CD4-positive, CD25-positive, alpha-beta regulatory T cell (primary cell): ENCODE measurements at regions not wholly inside any gene's neighbourhood (a gene's known extent, or its start where the extent isn't known, plus 50 kb on each side); places are given as distances from the start of the nearest gene placed in this dataset.

Experiments used
- ATAC-seq, 2 donors: fragments of 150-1000 bp; cut with Tn5 transposase; one replicate each; pipeline ENCODE4 v1.10.0; 2021; ENCODE audit warnings: low read depth in 2 of 2, moderate number of reproducible peaks in 2 of 2, moderate library complexity in 1 of 2
- DNase-seq, 3 donors: peaks; one replicate each; pipeline versions ENCODE4 v3.0.0 to v3.0.0-alpha.2; 2012 to 2022; ENCODE audit warnings: mixed read lengths in 1 of 3
- H3K27ac ChIP-seq: one replicate; pipeline ENCODE4 v1.7.0; 2013; ENCODE audit warnings: mild to moderate bottlenecking, low read length; ENCODE audit not compliant: insufficient read depth, poor library complexity, severe bottlenecking
- H3K27me3 ChIP-seq: one replicate; pipeline ENCODE4 v1.7.0; 2013; ENCODE audit warnings: low read length; ENCODE audit not compliant: control insufficient read depth, insufficient read depth
- H3K36me3 ChIP-seq: one replicate; pipeline ENCODE4 v1.7.0; 2013; ENCODE audit warnings: mild to moderate bottlenecking, low read length, moderate library complexity; ENCODE audit not compliant: control insufficient read depth, insufficient read depth
- H3K4me1 ChIP-seq: 2 replicates; pipeline ENCODE4 v1.7.0; 2013; ENCODE audit warnings: mild to moderate bottlenecking, low read length; ENCODE audit not compliant: insufficient read depth, control insufficient read depth, poor library complexity, severe bottlenecking
- H3K4me3 ChIP-seq: one replicate; pipeline ENCODE4 v1.7.0; 2013; ENCODE audit warnings: low read depth, mild to moderate bottlenecking, low read length, moderate library complexity
- H3K9me3 ChIP-seq, 2 experiments: 1 replicate in 1 of 2; 2 replicates in 1 of 2; pipeline ENCODE4 v1.7.0; 2013; ENCODE audit warnings: low read length in 2 of 2, mild to moderate bottlenecking in 1 of 2, moderate library complexity in 1 of 2; ENCODE audit not compliant: control insufficient read depth in 2 of 2
- H3K27ac Mint-ChIP-seq, 3 donors: one replicate each; pipeline ENCODE4 v1.8.0; 2020 to 2022; ENCODE audit warnings: mild to moderate bottlenecking in 3 of 3, mixed read lengths in 3 of 3, moderate library complexity in 2 of 3
- H3K27me3 Mint-ChIP-seq: one replicate; pipeline ENCODE4 v1.8.0; 2022; ENCODE audit warnings: mild to moderate bottlenecking, mixed read lengths
- H3K36me3 Mint-ChIP-seq: one replicate; pipeline ENCODE4 v1.8.0; 2020; ENCODE audit warnings: mixed read lengths
- H3K4me1 Mint-ChIP-seq, 4 donors: one replicate each; pipeline ENCODE4 v1.8.0; 2020 to 2022; ENCODE audit warnings: mixed read lengths in 4 of 4, mild to moderate bottlenecking in 1 of 4
- H3K4me3 Mint-ChIP-seq, 4 donors: one replicate each; pipeline ENCODE4 v1.8.0; 2020 to 2022; ENCODE audit warnings: mild to moderate bottlenecking in 4 of 4, mixed read lengths in 4 of 4, moderate library complexity in 3 of 4
- H3K9me3 Mint-ChIP-seq, 7 donors: one replicate each; pipeline ENCODE4 v1.8.0; 2020 to 2022; ENCODE audit warnings: mixed read lengths in 7 of 7, mild to moderate bottlenecking in 3 of 7, moderate library complexity in 2 of 7

DNA sequence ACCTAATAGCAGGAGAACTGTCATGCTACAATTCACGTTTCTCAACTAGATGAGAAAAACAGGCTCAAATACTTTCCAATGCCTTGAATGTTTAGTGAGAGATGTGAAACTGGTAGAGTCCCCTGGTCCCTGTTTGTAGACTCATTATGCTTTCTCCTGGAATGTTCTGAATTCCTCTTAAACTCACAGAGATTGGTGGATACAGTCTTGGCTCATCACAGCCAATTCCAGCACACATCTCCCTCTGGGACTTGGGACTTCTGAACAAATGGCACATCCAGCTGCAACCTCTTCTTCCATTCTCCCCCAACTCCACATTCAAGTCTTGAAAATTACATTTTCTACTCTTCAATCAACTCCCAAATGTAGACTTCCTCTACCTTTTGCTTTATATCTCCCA is 58.4 kb upstream of the NT5C1B start:
- H3K36me3 Mint-ChIP-seq = peaks cover 27% of the 10 kb centered on the region

GRCh38 chr2:18645315-18645714 is 55.9 kb upstream of the NT5C1B start:
- no peaks in the 10 kb centered on the region for H3K4me1 Mint-ChIP-seq
- H3K27ac Mint-ChIP-seq = no peak overlapping the region

More for the DNA sequence above, 58.4 kb upstream of the NT5C1B start:
- Mint-ChIP-seq H3K4me1 (no peaks in the 10 kb centered on the region), H3K27me3 (no peaks in the 10 kb centered on the region), H3K9me3 (peaks cover 0 to 11% (median 4%) of the 10 kb centered on the region in 7 donors), H3K27ac (no peak overlapping the region), H3K4me3 (no peak overlapping the region)
- no peaks in the 10 kb centered on the region for H3K36me3 ChIP-seq
- H3K4me3 ChIP-seq = no peak overlapping the region
- H3K9me3 ChIP-seq = peaks cover 0 to 3% of the 10 kb centered on the region in 2 experiments
- no peak for DNase-seq
- no peaks in the 10 kb centered on the region for H3K4me1 ChIP-seq
- no peak for ATAC-seq
- H3K27ac ChIP-seq = no peak overlapping the region
- H3K27me3 ChIP-seq = no peaks in the 10 kb centered on the region

DNA sequence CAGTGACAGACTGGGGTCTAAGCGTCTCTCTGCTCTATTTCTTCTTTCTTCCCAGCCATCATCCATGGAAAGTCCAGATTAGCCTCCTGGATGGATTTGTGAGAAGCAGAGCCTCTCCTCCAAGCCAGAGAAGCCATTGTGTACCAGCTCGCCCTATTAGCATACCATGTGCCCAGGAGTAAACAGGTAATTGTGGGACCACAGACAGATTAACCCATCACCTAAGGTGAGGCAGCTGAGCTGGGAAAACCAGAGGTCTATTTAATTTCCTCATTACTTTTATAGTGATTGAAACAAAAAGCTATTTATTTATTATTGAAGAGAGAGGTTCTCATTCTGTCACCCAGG is 54.7 kb upstream of the NT5C1B start:
- Histone ChIP-seq H3K4me3 (no peak overlapping the region), H3K4me1 (no peaks in the 10 kb centered on the region), H3K27me3 (no peaks in the 10 kb centered on the region), H3K27ac (no peak overlapping the region), H3K36me3 (no peaks in the 10 kb centered on the region), H3K9me3 (peaks cover 0 to 3% of the 10 kb centered on the region in 2 experiments)
- peaks cover 29% of the 10 kb centered on the region for H3K36me3 Mint-ChIP-seq
- H3K27ac Mint-ChIP-seq = no peak overlapping the region
- H3K27me3 Mint-ChIP-seq = no peaks in the 10 kb centered on the region
- DNase-seq (no peak), ATAC-seq (no peak)
- peaks cover 0 to 11% (median 4%) of the 10 kb centered on the region in 7 donors for H3K9me3 Mint-ChIP-seq
- H3K4me1 Mint-ChIP-seq = no peaks in the 10 kb centered on the region
- H3K4me3 Mint-ChIP-seq = no peak overlapping the region

More at GRCh38 chr2:18645315-18645714, 55.9 kb upstream of the NT5C1B start:
- ATAC-seq = no peak
- DNase-seq = no peak
- Mint-ChIP-seq H3K36me3 (peaks cover 29% of the 10 kb centered on the region), H3K9me3 (peaks cover 0 to 11% (median 4%) of the 10 kb centered on the region in 7 donors), H3K4me3 (no peak overlapping the region), H3K27me3 (no peaks in the 10 kb centered on the region)
- H3K27me3 ChIP-seq = no peaks in the 10 kb centered on the region
- no peak overlapping the region for H3K27ac ChIP-seq
- no peak overlapping the region for H3K4me3 ChIP-seq
- H3K4me1 ChIP-seq = no peaks in the 10 kb centered on the region
- H3K9me3 ChIP-seq = peaks cover 0 to 3% of the 10 kb centered on the region in 2 experiments
- H3K36me3 ChIP-seq = no peaks in the 10 kb centered on the region

DNA sequence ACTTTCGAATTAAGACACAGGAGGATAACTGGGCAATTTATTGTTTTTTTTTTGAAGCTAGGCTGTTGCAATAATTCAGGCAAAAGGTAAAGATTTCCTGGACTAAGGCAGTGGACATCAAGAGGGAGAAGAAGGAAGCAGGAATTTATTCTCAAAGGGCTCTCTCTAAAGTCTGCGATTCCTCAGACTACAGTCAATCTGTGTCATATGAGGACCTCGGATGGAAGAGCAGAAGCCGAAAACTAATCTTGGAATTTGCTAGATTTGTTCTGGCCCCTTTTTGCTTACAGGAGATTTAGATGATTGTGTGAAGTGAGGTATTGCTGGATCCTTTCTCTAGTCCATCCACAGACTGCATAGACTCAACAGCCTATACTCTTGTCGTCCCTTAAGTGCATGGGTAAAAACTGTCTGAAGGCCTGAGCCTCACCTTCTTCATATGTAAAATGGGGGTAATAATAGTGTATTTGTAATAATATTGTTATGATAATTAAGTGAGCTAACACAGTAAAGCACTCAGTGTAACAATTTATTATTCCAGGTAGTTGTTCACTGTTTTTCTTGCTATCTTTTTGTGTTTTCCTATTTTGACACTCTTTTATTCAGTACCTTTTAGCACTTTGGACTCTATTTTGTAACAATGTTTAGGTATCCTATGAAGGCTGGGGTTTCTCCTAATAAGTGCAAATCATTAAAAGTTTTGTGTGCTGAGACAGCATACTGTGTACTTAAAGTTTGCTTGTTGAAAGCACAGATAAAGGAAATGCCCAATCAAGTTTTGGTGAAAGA is 54.2 kb upstream of the NT5C1B start:
- no peak overlapping the region for H3K4me3 ChIP-seq
- peaks cover 30% of the 10 kb centered on the region for H3K36me3 Mint-ChIP-seq
- H3K4me1 ChIP-seq = no peaks in the 10 kb centered on the region
- peaks cover 0 to 3% of the 10 kb centered on the region in 2 experiments for H3K9me3 ChIP-seq
- no peaks in the 10 kb centered on the region for H3K4me1 Mint-ChIP-seq
- ATAC-seq (no peak), DNase-seq (no peak)
- H3K36me3 ChIP-seq = no peaks in the 10 kb centered on the region
- H3K9me3 Mint-ChIP-seq = peaks cover 0 to 11% (median 4%) of the 10 kb centered on the region in 7 donors
- H3K27me3 ChIP-seq = no peaks in the 10 kb centered on the region
- no peak overlapping the region for H3K4me3 Mint-ChIP-seq
- H3K27ac Mint-ChIP-seq = no peak overlapping the region
- no peaks in the 10 kb centered on the region for H3K27me3 Mint-ChIP-seq
- no peak overlapping the region for H3K27ac ChIP-seq

GRCh38 chr2:18641823-18642222 is 52.5 kb upstream of the NT5C1B start:
- Mint-ChIP-seq H3K36me3 (peaks cover 36% of the 10 kb centered on the region), H3K9me3 (peaks cover 6 to 27% (median 8%) of the 10 kb centered on the region in 7 donors)

DNA sequence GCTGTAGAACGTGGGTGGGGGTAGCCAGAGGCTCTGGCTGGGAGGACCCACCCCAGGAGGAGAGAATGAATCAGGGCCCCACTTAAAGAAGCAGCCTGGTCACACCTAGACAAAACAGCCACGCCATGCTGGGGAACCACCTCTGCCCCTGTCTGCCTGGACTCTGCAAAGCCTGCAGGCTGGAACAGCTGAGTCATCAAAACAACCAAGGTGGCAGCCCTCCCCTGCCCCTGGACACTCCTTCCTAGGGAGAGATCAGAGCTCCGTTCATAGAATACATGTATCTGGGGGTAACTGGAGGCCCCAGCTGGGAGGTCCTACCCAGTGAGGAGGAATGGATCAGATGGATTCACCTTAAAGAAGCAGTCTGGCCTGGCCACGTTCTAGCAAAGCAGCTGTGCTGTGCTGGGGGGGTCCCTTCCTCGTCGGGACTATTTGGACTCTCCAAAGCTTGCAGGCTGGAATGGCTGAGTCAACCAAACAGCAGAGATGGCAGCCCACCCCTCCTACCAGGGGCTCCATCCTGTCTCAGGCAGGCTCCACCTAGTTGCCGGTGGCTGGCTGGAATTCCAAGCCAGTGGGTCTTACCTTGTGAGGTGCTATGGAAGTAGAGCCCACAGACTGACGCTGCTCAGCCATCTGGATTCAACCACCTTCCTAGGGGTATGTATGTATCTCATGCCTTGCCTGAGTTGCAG is 50.5 kb upstream of the NT5C1B start:
- DNase-seq (no peak), ATAC-seq (no peak)
- no peaks in the 10 kb centered on the region for H3K27me3 Mint-ChIP-seq
- Histone ChIP-seq H3K36me3 (no peaks in the 10 kb centered on the region), H3K27me3 (no peaks in the 10 kb centered on the region), H3K4me1 (no peaks in the 10 kb centered on the region), H3K27ac (no peak overlapping the region), H3K9me3 (peaks cover 7 to 18% of the 10 kb centered on the region in 2 experiments), H3K4me3 (no peak overlapping the region)
- peaks cover 7 to 37% (median 16%) of the 10 kb centered on the region in 7 donors for H3K9me3 Mint-ChIP-seq
- no peak overlapping the region for H3K4me3 Mint-ChIP-seq
- H3K4me1 Mint-ChIP-seq = no peaks in the 10 kb centered on the region
- H3K36me3 Mint-ChIP-seq = peaks cover 28% of the 10 kb centered on the region
- H3K27ac Mint-ChIP-seq = no peak overlapping the region

More at GRCh38 chr2:18641823-18642222, 52.5 kb upstream of the NT5C1B start:
- no peak overlapping the region for H3K27ac ChIP-seq
- no peak for ATAC-seq
- Mint-ChIP-seq H3K4me1 (no peaks in the 10 kb centered on the region), H3K27ac (no peak overlapping the region), H3K27me3 (no peaks in the 10 kb centered on the region), H3K4me3 (no peak overlapping the region)
- no peak for DNase-seq
- no peaks in the 10 kb centered on the region for H3K4me1 ChIP-seq
- no peaks in the 10 kb centered on the region for H3K36me3 ChIP-seq
- peaks cover 5 to 9% of the 10 kb centered on the region in 2 experiments for H3K9me3 ChIP-seq
- no peaks in the 10 kb centered on the region for H3K27me3 ChIP-seq
- no peak overlapping the region for H3K4me3 ChIP-seq
